Choroid plexus epithelial cell (primary cell): ENCODE measurements at regions not wholly inside any gene's neighbourhood (a gene's known extent, or its start where the extent isn't known, plus 50 kb on each side); places are given as distances from the start of the nearest gene placed in this dataset.
A peak's percentile ranks its signal among the peaks of the same experiment; 100 is the strongest.

ENCODE experiments used
- DNase-seq: peaks from one replicate; pipeline ENCODE4 v3.0.0-alpha.2; 2010; ENCODE audit warnings: low read depth
- H3K4me3 ChIP-seq: 2 replicates; pipeline ENCODE4 v1.5.1; 2011; ENCODE audit warnings: low read depth, mild to moderate bottlenecking, control low read depth, low read length, moderate library complexity
- TF ChIP-seq, protein P1 (sequence below): conservative IDR thresholded peaks from 2 replicates; pipeline ENCODE4 v1.5.1; 2011; ENCODE audit warnings: low read depth, mild to moderate bottlenecking, control low read depth, inconsistent platforms, low read length, moderate library complexity

DNA sequence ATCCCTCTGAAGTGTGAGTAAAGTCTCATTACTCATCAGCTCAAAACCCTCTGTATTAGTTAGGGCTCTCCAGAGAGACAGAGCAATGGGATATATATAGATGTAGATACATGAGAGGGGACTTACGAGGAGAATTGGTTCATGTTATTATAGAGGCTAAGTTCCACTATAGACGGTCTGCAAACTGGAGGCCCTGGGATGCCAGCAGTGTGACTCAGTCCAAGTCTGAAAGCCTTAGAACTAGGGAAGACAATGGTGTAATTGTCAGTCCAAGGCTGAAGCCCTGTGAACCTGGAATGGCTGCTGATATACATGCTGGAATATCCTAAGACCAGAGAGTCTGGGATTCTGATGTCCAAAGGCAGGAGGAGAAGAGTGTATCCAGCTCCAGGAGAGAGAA is 57.3 kb upstream of the CEP83 start:
- H3K4me3 ChIP-seq: no peak overlapping the region
- TF ChIP-seq, protein P1, sequence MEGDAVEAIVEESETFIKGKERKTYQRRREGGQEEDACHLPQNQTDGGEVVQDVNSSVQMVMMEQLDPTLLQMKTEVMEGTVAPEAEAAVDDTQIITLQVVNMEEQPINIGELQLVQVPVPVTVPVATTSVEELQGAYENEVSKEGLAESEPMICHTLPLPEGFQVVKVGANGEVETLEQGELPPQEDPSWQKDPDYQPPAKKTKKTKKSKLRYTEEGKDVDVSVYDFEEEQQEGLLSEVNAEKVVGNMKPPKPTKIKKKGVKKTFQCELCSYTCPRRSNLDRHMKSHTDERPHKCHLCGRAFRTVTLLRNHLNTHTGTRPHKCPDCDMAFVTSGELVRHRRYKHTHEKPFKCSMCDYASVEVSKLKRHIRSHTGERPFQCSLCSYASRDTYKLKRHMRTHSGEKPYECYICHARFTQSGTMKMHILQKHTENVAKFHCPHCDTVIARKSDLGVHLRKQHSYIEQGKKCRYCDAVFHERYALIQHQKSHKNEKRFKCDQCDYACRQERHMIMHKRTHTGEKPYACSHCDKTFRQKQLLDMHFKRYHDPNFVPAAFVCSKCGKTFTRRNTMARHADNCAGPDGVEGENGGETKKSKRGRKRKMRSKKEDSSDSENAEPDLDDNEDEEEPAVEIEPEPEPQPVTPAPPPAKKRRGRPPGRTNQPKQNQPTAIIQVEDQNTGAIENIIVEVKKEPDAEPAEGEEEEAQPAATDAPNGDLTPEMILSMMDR: no peak
- DNase-seq: peak; percentile 12

DNA sequence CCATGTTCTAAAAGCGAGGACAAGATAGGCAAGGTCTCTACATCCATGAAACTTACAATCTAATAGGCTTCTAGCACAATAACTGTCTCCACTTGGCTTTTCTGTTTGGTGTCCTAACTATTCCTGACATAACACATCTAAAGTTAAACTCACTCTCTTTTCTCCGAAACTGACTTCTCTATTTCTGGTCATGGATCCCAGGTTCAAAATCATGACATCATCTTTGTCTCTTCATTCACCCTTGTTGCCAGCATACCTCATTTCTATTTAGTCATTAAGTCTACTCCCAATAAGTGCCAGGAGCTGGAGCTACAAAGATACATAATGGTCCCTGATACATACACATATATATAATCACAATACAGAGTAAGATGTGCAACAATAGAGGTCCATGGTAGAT is 53.9 kb upstream of the CEP83 start:
- H3K4me3 ChIP-seq: no peak overlapping the region
- TF ChIP-seq, protein P1: no peak
- DNase-seq: no peak

- TF ChIP-seq, protein P1: no peak
- no peak overlapping the region for H3K4me3 ChIP-seq
- no peak for DNase-seq
Measured at GRCh38 chr12:94511506-94511905, 51.8 kb upstream of the CEP83 start.

DNA sequence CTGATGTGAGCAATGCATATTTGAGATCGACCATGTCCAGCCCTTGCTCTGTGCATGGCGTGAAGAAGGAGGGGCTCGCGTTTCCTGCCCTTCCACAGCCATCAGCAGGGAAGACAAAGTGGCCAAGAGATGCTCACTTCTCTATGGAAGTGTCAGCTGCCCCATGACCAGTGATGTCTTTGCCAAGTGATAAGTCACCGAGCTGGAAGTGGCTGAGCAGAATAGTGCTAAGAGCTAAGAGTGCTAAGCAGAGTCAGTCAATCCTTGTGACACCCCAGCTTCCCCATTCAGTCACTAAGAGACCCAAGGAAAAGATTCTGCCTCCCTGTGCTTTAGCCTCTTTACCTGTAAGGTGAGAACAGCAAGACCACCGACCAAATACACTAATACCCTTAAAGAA is 50.5 kb upstream of the CEP83 start:
- no peak overlapping the region for H3K4me3 ChIP-seq
- TF ChIP-seq, protein P1: no peak
- DNase-seq: no peak
